Endothelial cell of umbilical vein (primary cell): ENCODE measurements at regions not wholly inside any gene's neighbourhood (a gene's known extent, or its start where the extent isn't known, plus 50 kb on each side); places are given as distances from the start of the nearest gene placed in this dataset.

Source experiments
- BruUV-seq: library from RNA; stranded (reverse); fragments of 400-500 nt; replicated peaks from 2 replicates; lab custom pipeline; 2021; lab: Mats Ljungman, UMichigan
- CTCF ChIA-PET: fragments of 300-600, 350-600 bp; sonication (Branson Sonifier 250); formaldehyde crosslinking; loops from one replicate; lab custom pipeline; 2021; ENCODE audit warnings: antibody characterized with exemption, inconsistent platforms; lab: Charles Lee
- POLR2A ChIA-PET: fragments of 300-600, 350-600 bp; sonication (Branson Sonifier 250); formaldehyde crosslinking; loops from one replicate; lab custom pipeline; 2021; ENCODE audit warnings: antibody characterized with exemption, inconsistent platforms; lab: Charles Lee
- DNase-seq: peaks from one replicate; pipeline ENCODE4 v3.0.0-alpha.2; 2011; ENCODE audit warnings: low read depth, low spot score
- FAIRE-seq: peaks from 2 replicates; lab custom pipeline; 2011; peaks lifted over from hg19 to GRCh38; lab: Jason Lieb, UNC
- H2AFZ ChIP-seq: 2 replicates; pipeline ENCODE4 v1.6.0; 2012; ENCODE audit warnings: low read depth, low read length, control low read depth, inconsistent platforms
- H3K27ac ChIP-seq: 2 replicates; pipeline ENCODE4 v1.5.1; 2011; ENCODE audit warnings: low read depth, mild to moderate bottlenecking, control low read depth, low read length, moderate library complexity; ENCODE audit not compliant: insufficient read depth
- H3K27me3 ChIP-seq, 2 experiments: 2 replicates each; pipeline versions ENCODE4 v1.6.0 to v1.6.1; 2011; ENCODE audit warnings: low read length in 2 of 2, mixed read lengths in 1 of 2; ENCODE audit not compliant: control insufficient read depth in 2 of 2, insufficient read depth in 2 of 2
- H3K36me3 ChIP-seq, 2 experiments: 2 replicates in 1 of 2; 3 replicates in 1 of 2; pipeline ENCODE4 v1.5.1; 2011; ENCODE audit warnings: low read length in 2 of 2, mild to moderate bottlenecking in 1 of 2, moderate library complexity in 1 of 2; ENCODE audit not compliant: control insufficient read depth in 2 of 2, insufficient read depth in 2 of 2; ENCODE audit errors: extremely low read depth in 1 of 2
- H3K4me1 ChIP-seq: 3 replicates; pipeline ENCODE4 v1.5.1; 2011; ENCODE audit warnings: mild to moderate bottlenecking, low read length; ENCODE audit not compliant: control insufficient read depth, insufficient read depth; ENCODE audit errors: extremely low read depth
- H3K4me2 ChIP-seq: 2 replicates; pipeline ENCODE4 v1.6.1; 2011; ENCODE audit warnings: low read length, control low read depth, mixed read lengths; ENCODE audit not compliant: insufficient read depth
- H3K4me3 ChIP-seq, 3 experiments: fragments of 200-600 bp in 1 of 3; sonication (generic), shearing (Covaris generic) in 1 of 3; replicated peaks in 1 of 3; 2 replicates each; pipeline ENCODE4 v1.5.1; 2011 to 2016; ENCODE audit warnings: control low read depth in 3 of 3, low read length in 3 of 3, mild to moderate bottlenecking in 2 of 3, inconsistent platforms in 1 of 3, low read depth in 1 of 3, moderate library complexity in 1 of 3; ENCODE audit not compliant: insufficient read depth in 1 of 3
- H3K79me2 ChIP-seq: 2 replicates; pipeline ENCODE4 v1.6.0; 2012; ENCODE audit warnings: low read length, inconsistent platforms; ENCODE audit not compliant: control insufficient read depth, insufficient read depth
- H3K9ac ChIP-seq: replicated peaks from 2 replicates; pipeline ENCODE3; 2011; ENCODE audit warnings: low read length, control low read depth; ENCODE audit not compliant: insufficient read depth; ENCODE audit errors: extremely low read depth
- H3K9me1 ChIP-seq: replicated peaks from 3 replicates; pipeline ENCODE4 v1.6.0; 2011; ENCODE audit warnings: mild to moderate bottlenecking, low read length; ENCODE audit not compliant: control insufficient read depth, insufficient read depth; ENCODE audit errors: extremely low read depth
- H3K9me3 ChIP-seq: replicated peaks from 2 replicates; pipeline ENCODE4 v1.5.1; 2012; ENCODE audit warnings: low read length, inconsistent platforms; ENCODE audit not compliant: control insufficient read depth, insufficient read depth
- H4K20me1 ChIP-seq: replicated peaks from 2 replicates; pipeline ENCODE3; 2011; ENCODE audit warnings: mild to moderate bottlenecking, low read length; ENCODE audit not compliant: control insufficient read depth, insufficient read depth; ENCODE audit errors: extremely low read depth
- EZH2 ChIP-seq: IDR thresholded peaks from 2 replicates; pipeline ENCODE4 v1.6.1; 2012; ENCODE audit warnings: borderline replicate concordance, low read depth, mild to moderate bottlenecking, moderate library complexity, low read length, inconsistent platforms; ENCODE audit not compliant: severe bottlenecking
- FOS ChIP-seq: IDR thresholded peaks from 2 replicates; pipeline ENCODE4 v1.6.1; 2011; ENCODE audit warnings: mild to moderate bottlenecking, low read length, moderate library complexity, borderline replicate concordance; ENCODE audit not compliant: insufficient read depth
- GATA2 ChIP-seq: IDR thresholded peaks from 2 replicates; pipeline ENCODE4 v1.7.0; 2011; ENCODE audit warnings: low read depth, mild to moderate bottlenecking, moderate library complexity, mixed read lengths, low read length; ENCODE audit not compliant: insufficient read length, insufficient read depth
- JUN ChIP-seq: IDR thresholded peaks from 2 replicates; pipeline ENCODE4 v1.6.1; 2011; ENCODE audit warnings: borderline replicate concordance, low read depth; ENCODE audit not compliant: insufficient read length, insufficient read depth
- MAX ChIP-seq: IDR thresholded peaks from 2 replicates; pipeline ENCODE4 v1.6.1; 2011; ENCODE audit not compliant: insufficient read depth, insufficient read length
- MYC ChIP-seq: IDR thresholded peaks from one replicate; pipeline ENCODE4 v1.6.1; 2011; ENCODE audit warnings: mild to moderate bottlenecking, low read depth, low read length
- POLR2A ChIP-seq: IDR thresholded peaks from 2 replicates; pipeline ENCODE4 v1.6.1; 2012; ENCODE audit warnings: low read depth, mild to moderate bottlenecking, control low read depth, low read length
- POLR2AphosphoS5 ChIP-seq: IDR thresholded peaks from 2 replicates; pipeline ENCODE4 v1.6.1; 2012; ENCODE audit warnings: low read depth, mild to moderate bottlenecking, control low read depth, low read length, moderate library complexity; ENCODE audit not compliant: insufficient read depth
- dilution Hi-C: fragments of 300-500 bp; cut with MboI; formaldehyde crosslinking; loops from one replicate; pipeline ENCODE4 v1.15.0; 2019; ENCODE audit warnings: low sequenced_read_pairs; ENCODE audit not compliant: extremely low pct_ligation_motif_present
- intact Hi-C: fragments of 100-400 bp; cut with micrococcal nuclease; formaldehyde crosslinking; loops from one replicate; pipeline ENCODE4 v1.10.0; 2022

- H3K4me3 ChIP-seq, result no peak overlapping the region
- H3K36me3 ChIP-seq, result no peaks in the 10 kb centered on the region
- intact Hi-C loops, result no loop called here
- no peaks in the 10 kb centered on the region for H3K27me3 ChIP-seq
- no peaks in the 10 kb centered on the region for H3K4me1 ChIP-seq
- no peaks in the 10 kb centered on the region for H3K9me3 ChIP-seq
- H3K4me2 ChIP-seq, result no peak overlapping the region
- ChIA-PET POLR2A (no interaction called here), CTCF (no interaction called here)
- BruUV-seq, result no TSS peak
- no peak overlapping the region for H3K9ac ChIP-seq
- DNase-seq (no peak), FAIRE-seq (no peak)
- dilution Hi-C loops, result no loop called here
- no peaks in the 10 kb centered on the region for H3K9me1 ChIP-seq
- no peak for TF ChIP-seq MAX
- no peak for TF ChIP-seq FOS
- no peak for TF ChIP-seq EZH2
- TF ChIP-seq POLR2AphosphoS5, result no peak
- TF ChIP-seq POLR2A, result no peak
- TF ChIP-seq MYC, result no peak
- no peaks in the 10 kb centered on the region for H3K79me2 ChIP-seq
- H4K20me1 ChIP-seq, result no peaks in the 10 kb centered on the region
- H3K27ac ChIP-seq, result no peak overlapping the region
- no peak overlapping the region for H2AFZ ChIP-seq
Observed at GRCh38 chr6:163916315-163917081, 502.0 kb downstream of the QKI start.

- no peaks in the 10 kb centered on the region for H3K9me3 ChIP-seq
- DNase-seq, result no peak
- BruUV-seq, result no TSS peak
- dilution Hi-C loops (no loop called here), intact Hi-C loops (no loop called here)
- no peak overlapping the region for H3K4me2 ChIP-seq
- no peak overlapping the region for H2AFZ ChIP-seq
- ChIA-PET CTCF (no interaction called here), POLR2A (no interaction called here)
- H3K27ac ChIP-seq, result no peak overlapping the region
- no peaks in the 10 kb centered on the region for H3K27me3 ChIP-seq
- H3K9me1 ChIP-seq, result no peaks in the 10 kb centered on the region
- no peaks in the 10 kb centered on the region for H3K36me3 ChIP-seq
- no peak overlapping the region for H3K9ac ChIP-seq
- H3K4me3 ChIP-seq, result no peak overlapping the region
- FAIRE-seq, result no peak
- H3K79me2 ChIP-seq, result no peaks in the 10 kb centered on the region
- no peaks in the 10 kb centered on the region for H4K20me1 ChIP-seq
- H3K4me1 ChIP-seq, result no peaks in the 10 kb centered on the region
- TF ChIP-seq POLR2A (no peak), JUN (no peak), GATA2 (no peak), EZH2 (no peak), FOS (no peak), MAX (no peak)
Observed at GRCh38 chr6:163915131-163915530, 500.6 kb downstream of the QKI start.
